K562 (cell line): ENCODE measurements at regions not wholly inside any gene's neighbourhood (a gene's known extent, or its start where the extent isn't known, plus 50 kb on each side); places are given as distances from the start of the nearest gene placed in this dataset.

Source experiments
- ATAC-seq: fragments of 200-7000 bp; cut with Tn5 transposase; 3 replicates; pipeline ENCODE4 v1.9.1; 2020; ENCODE audit warnings: moderate library complexity
- BruUV-seq: library from RNA; stranded (reverse); fragments of 400-500 nt; replicated peaks from 2 replicates; lab custom pipeline; 2021; lab: Mats Ljungman, UMichigan
- CTCF ChIA-PET: fragments of 300-600 bp; formaldehyde crosslinking; extraction: SDS; loops from one replicate; lab custom pipeline; 2021; ENCODE audit warnings: low intra/inter-chr PET ratio; lab: Yijun Ruan, JAX
- POLR2A ChIA-PET: fragments of 300-600, 350-650 bp; sonication (Branson Sonifier 250); formaldehyde crosslinking; extraction: SDS; loops from one replicate; lab custom pipeline; 2021; ENCODE audit warnings: antibody characterized with exemption, inconsistent platforms; lab: Yijun Ruan, JAX
- DNase-seq, 4 experiments: peaks; one replicate each; pipeline versions ENCODE4 v3.0.0 to v3.0.0-alpha.2; 2011 to 2018; ENCODE audit warnings: low spot score in 3 of 4, mixed read lengths in 3 of 4; ENCODE audit errors: extremely low read depth in 1 of 4
- FAIRE-seq: peaks from 2 replicates; lab custom pipeline; 2011; peaks lifted over from hg19 to GRCh38; lab: Jason Lieb, UNC
- H2AFZ ChIP-seq: 2 replicates; pipeline ENCODE4 v1.6.0; 2011; ENCODE audit warnings: low read depth, low read length, control low read depth, inconsistent platforms
- H3K27ac ChIP-seq: fragments of 200-600 bp; 3 replicates; pipeline ENCODE4 v1.8.0; 2011; ENCODE audit warnings: low read depth, mild to moderate bottlenecking, control low read depth, inconsistent platforms, low read length, moderate library complexity, mixed read lengths; ENCODE audit errors: extremely low read depth
- H3K27me3 ChIP-seq, 2 experiments: fragments of 300-600 bp in 1 of 2; 2 replicates in 1 of 2; 3 replicates in 1 of 2; pipeline versions ENCODE4 v1.6.0 to v1.8.0; 2011; ENCODE audit warnings: inconsistent platforms in 2 of 2, low read length in 2 of 2, mild to moderate bottlenecking in 1 of 2, mixed read lengths in 1 of 2, moderate library complexity in 1 of 2; ENCODE audit not compliant: control insufficient read depth in 2 of 2, insufficient read depth in 2 of 2
- H3K36me3 ChIP-seq: fragments of 300-600 bp; 3 replicates; pipeline ENCODE4 v1.8.0; 2011; ENCODE audit warnings: mild to moderate bottlenecking, low read length, inconsistent platforms; ENCODE audit not compliant: control insufficient read depth, insufficient read depth
- H3K4me1 ChIP-seq, 2 experiments: fragments of 200-600 bp in 1 of 2; replicated peaks in 1 of 2; 2 replicates in 1 of 2; 3 replicates in 1 of 2; pipeline versions ENCODE4 v1.5.1 to v1.8.0; 2011; ENCODE audit warnings: inconsistent platforms in 2 of 2, low read length in 2 of 2, mild to moderate bottlenecking in 1 of 2, mixed read lengths in 1 of 2, moderate library complexity in 1 of 2; ENCODE audit not compliant: control insufficient read depth in 2 of 2, insufficient read depth in 2 of 2
- H3K4me2 ChIP-seq: 2 replicates; pipeline ENCODE4 v1.6.1; 2011; ENCODE audit warnings: low read length, control low read depth, inconsistent platforms, mixed read lengths; ENCODE audit not compliant: insufficient read depth
- H3K4me3 ChIP-seq: fragments of 200-600 bp; sonication (generic), shearing (Covaris generic); 2 replicates; pipeline ENCODE4 v1.5.1; 2016; ENCODE audit warnings: control low read depth, inconsistent platforms
- H3K79me2 ChIP-seq: fragments of 200-600 bp; 3 replicates; pipeline ENCODE4 v1.8.0; 2011; ENCODE audit warnings: low read length, inconsistent platforms; ENCODE audit not compliant: control insufficient read depth, insufficient read depth
- H3K9ac ChIP-seq, 2 experiments: 2 replicates each; pipeline versions ENCODE4 v1.6.0 to v1.6.1; 2011; ENCODE audit warnings: low read depth in 2 of 2, low read length in 2 of 2, control low read depth in 1 of 2, inconsistent platforms in 1 of 2, mild to moderate bottlenecking in 1 of 2, mixed read lengths in 1 of 2; ENCODE audit not compliant: insufficient read depth in 1 of 2
- H3K9me1 ChIP-seq: one replicate; pipeline ENCODE4 v1.6.0; 2011; ENCODE audit warnings: inconsistent platforms, mild to moderate bottlenecking, low read length, moderate library complexity; ENCODE audit not compliant: control insufficient read depth, insufficient read depth
- H3K9me3 ChIP-seq: replicated peaks from 2 replicates; pipeline ENCODE4 v1.5.1; 2011; ENCODE audit warnings: low read depth, low read length, inconsistent platforms; ENCODE audit not compliant: control insufficient read depth, insufficient read depth
- H4K20me1 ChIP-seq: replicated peaks from 2 replicates; pipeline ENCODE4 v1.6.1; 2011; ENCODE audit warnings: low read length, inconsistent platforms, mixed read lengths; ENCODE audit not compliant: control insufficient read depth, insufficient read depth
- ATF2 ChIP-seq: sonication (generic); formaldehyde crosslinking; IDR thresholded peaks from 2 replicates; pipeline ENCODE4 v1.8.1; 2022; ENCODE audit warnings: missing genetic modification reagents
- ELF2 ChIP-seq: fragments of 250-450 bp; sonication (Bioruptor Pico); IDR thresholded peaks from 2 replicates; pipeline ENCODE4 v1.5.0; 2021; ENCODE audit warnings: mild to moderate bottlenecking
- GTF3C2 ChIP-seq: IDR thresholded peaks from 3 replicates; pipeline ENCODE4 v1.6.1; 2011; ENCODE audit warnings: borderline replicate concordance, mild to moderate bottlenecking, moderate library complexity; ENCODE audit not compliant: insufficient read length; ENCODE audit errors: extremely low read depth
- MED1 ChIP-seq: sonication (generic); formaldehyde crosslinking; IDR thresholded peaks from 2 replicates; pipeline ENCODE4 v1.8.1; 2023; ENCODE audit warnings: missing genetic modification reagents, borderline replicate concordance
- PCBP2 ChIP-seq: fragments of 200-400 bp; formaldehyde crosslinking; IDR thresholded peaks from 2 replicates; pipeline ENCODE4 v1.6.1; 2018; ENCODE audit warnings: low read length, low read depth, mild to moderate bottlenecking, moderate library complexity; ENCODE audit not compliant: poor library complexity, severe bottlenecking
- PML ChIP-seq: IDR thresholded peaks from 2 replicates; pipeline ENCODE4 v1.6.1; 2012; ENCODE audit warnings: low read length, inconsistent platforms
- PRPF4 ChIP-seq: fragments of 200-400 bp; formaldehyde crosslinking; IDR thresholded peaks from one replicate; pipeline ENCODE4 v1.6.1; 2017; ENCODE audit warnings: low read length, low read depth, mild to moderate bottlenecking; ENCODE audit not compliant: insufficient read depth, poor library complexity, severe bottlenecking
- RBBP5 ChIP-seq: fragments of 200-600 bp; sonication (generic); IDR thresholded peaks from 2 replicates; pipeline ENCODE4 v1.6.1; 2012; ENCODE audit warnings: borderline replicate concordance, mild to moderate bottlenecking, low read length, control low read depth, inconsistent platforms; ENCODE audit not compliant: insufficient read depth, poor library complexity, severe bottlenecking
- RBM25 ChIP-seq: fragments of 200-400 bp; formaldehyde crosslinking; IDR thresholded peaks from 2 replicates; pipeline ENCODE4 v1.6.1; 2018; ENCODE audit warnings: low read length, low read depth, moderate library complexity; ENCODE audit not compliant: severe bottlenecking
- ZNF140 ChIP-seq: fragments of 250-450 bp; sonication (Bioruptor Pico); IDR thresholded peaks from 2 replicates; pipeline ENCODE4 v1.8.0; 2021; ENCODE audit warnings: moderate library complexity, mild to moderate bottlenecking, inconsistent platforms
- ZNF224 ChIP-seq: sonication (generic); formaldehyde crosslinking; IDR thresholded peaks from 2 replicates; pipeline ENCODE4 v1.8.0; 2022; ENCODE audit warnings: mild to moderate bottlenecking, missing genetic modification reagents
- ZNF518B ChIP-seq: fragments of 250-450 bp; sonication (Bioruptor Pico); IDR thresholded peaks from 2 replicates; pipeline ENCODE4 v1.5.0; 2021; ENCODE audit warnings: mild to moderate bottlenecking, moderate library complexity
- ZNF780A ChIP-seq: fragments of 250-450 bp; sonication (Bioruptor Pico); IDR thresholded peaks from 2 replicates; pipeline ENCODE4 v1.5.0; 2021; ENCODE audit warnings: mild to moderate bottlenecking
- ZNF79 ChIP-seq: fragments of 250-450 bp; sonication (Bioruptor Pico); IDR thresholded peaks from 2 replicates; pipeline ENCODE4 v1.4.0; 2020; ENCODE audit warnings: low read depth, mild to moderate bottlenecking, moderate library complexity
- WGBS: fragments of 100-300 bp; shearing (Covaris generic); methylation state at CpG from one replicate; pipeline ENCODE4 v1.1.6; 2016; ENCODE audit warnings: low coverage, mixed read lengths; ENCODE audit not compliant: insufficient coverage; ENCODE audit errors: missing lambda C conversion rate; 5-methylcytosine and 5-hydroxymethylcytosine counted together
- in situ Hi-C: fragments of 300-500 bp; cut with MboI; formaldehyde crosslinking; loops from 4 replicates; pipeline ENCODE4 v1.15.0; 2018; ENCODE audit warnings: inconsistent platforms, mixed read lengths
- intact Hi-C: fragments of 100-400 bp; cut with micrococcal nuclease; formaldehyde crosslinking; loops from 2 replicates; pipeline ENCODE4 v1.14.2; 2022

GRCh38 chr2:226282151-226282550, 517.5 kb downstream of the IRS1 start:
- ChIA-PET CTCF (no interaction called here), POLR2A (no interaction called here)
- Histone ChIP-seq H3K4me2 (no peak overlapping the region), H3K4me3 (no peak overlapping the region), H3K79me2 (no peaks in the 10 kb centered on the region), H3K27me3 (no peaks in the 10 kb centered on the region), H4K20me1 (no peaks in the 10 kb centered on the region), H3K36me3 (no peaks in the 10 kb centered on the region), H3K9me1 (no peaks in the 10 kb centered on the region), H3K9ac (no peak overlapping the region), H3K27ac (no peak overlapping the region), H3K4me1 (no peaks in the 10 kb centered on the region), H2AFZ (no peak overlapping the region), H3K9me3 (no peaks in the 10 kb centered on the region)
- no peak for FAIRE-seq
- in situ Hi-C loops (no loop called here), intact Hi-C loops (no loop called here)
- 0% methylated on average over 1 of the region's 1 CpG for WGBS
- ATAC-seq, result no peak
- BruUV-seq, result no TSS peak
- no peak for DNase-seq
- TF ChIP-seq ELF2 (CRISPR knock-in tag) (no peak), RBM25 (no peak), PML (no peak), ZNF780A (CRISPR knock-in tag) (no peak), ZNF518B (no peak), ATF2 (CRISPR knock-in tag) (no peak), ZNF224 (CRISPR knock-in tag) (no peak), PRPF4 (no peak), PCBP2 (no peak), MED1 (CRISPR knock-in tag) (no peak), RBBP5 (no peak), GTF3C2 (no peak), ZNF79 (CRISPR knock-in tag) (no peak), ZNF140 (CRISPR knock-in tag) (no peak)
